H1 (cell line): ENCODE measurements at regions not wholly inside any gene's neighbourhood (a gene's known extent, or its start where the extent isn't known, plus 50 kb on each side); places are given as distances from the start of the nearest gene placed in this dataset.
A peak's percentile ranks its signal among the peaks of the same experiment; 100 is the strongest.

Experiments
- CTCF ChIA-PET: fragments of 300-600 bp; sonication (Branson Sonifier 250); formaldehyde crosslinking; loops from one replicate; lab custom pipeline; 2021; ENCODE audit not compliant: partially characterized antibody; lab: Charles Lee
- POLR2A ChIA-PET: fragments of 300-600 bp; sonication (Branson Sonifier 250); formaldehyde crosslinking; loops from one replicate; lab custom pipeline; 2021; ENCODE audit warnings: inconsistent platforms; ENCODE audit not compliant: partially characterized antibody; lab: Charles Lee
- DNase-seq, 2 experiments: peaks; one replicate each; pipeline versions ENCODE4 v3.0.0 to v3.0.0-alpha.2; 2010 to 2022; ENCODE audit warnings: low spot score in 2 of 2, low read depth in 1 of 2, mixed read lengths in 1 of 2
- FAIRE-seq: peaks from 2 replicates; lab custom pipeline; 2011; peaks lifted over from hg19 to GRCh38; lab: Jason Lieb, UNC
- H2AFZ ChIP-seq: 2 replicates; pipeline ENCODE4 v1.8.1; 2012; ENCODE audit warnings: low read length, inconsistent platforms
- H2AK5ac ChIP-seq: 2 replicates; pipeline ENCODE4 v1.6.1; 2013; ENCODE audit warnings: low read depth, low read length
- H2BK120ac ChIP-seq: replicated peaks from 2 replicates; pipeline ENCODE3; 2013; ENCODE audit warnings: low read depth, low read length, inconsistent platforms
- H2BK12ac ChIP-seq: 2 replicates; pipeline ENCODE4 v1.6.1; 2013; ENCODE audit warnings: low read depth, low read length
- H2BK15ac ChIP-seq: 2 replicates; pipeline ENCODE4 v1.6.1; 2013; ENCODE audit warnings: low read length
- H2BK20ac ChIP-seq: 2 replicates; pipeline ENCODE4 v1.6.1; 2013; ENCODE audit warnings: low read length
- H2BK5ac ChIP-seq: 2 replicates; pipeline ENCODE4 v1.6.1; 2013; ENCODE audit warnings: low read depth, low read length
- H3K14ac ChIP-seq: 2 replicates; pipeline ENCODE4 v1.6.1; 2013; ENCODE audit warnings: inconsistent platforms; ENCODE audit not compliant: insufficient read length
- H3K18ac ChIP-seq: 2 replicates; pipeline ENCODE4 v1.6.1; 2013; ENCODE audit warnings: low read length; ENCODE audit errors: extremely low read depth
- H3K23ac ChIP-seq: 2 replicates; pipeline ENCODE4 v1.6.1; 2013; ENCODE audit warnings: inconsistent platforms; ENCODE audit not compliant: insufficient read length
- H3K23me2 ChIP-seq: 2 replicates; pipeline ENCODE4 v1.6.1; 2013; ENCODE audit warnings: low read depth, low read length
- H3K27ac ChIP-seq: 2 replicates; pipeline ENCODE4 v1.6.1; 2011; ENCODE audit warnings: low read depth, low read length, inconsistent platforms
- H3K27me3 ChIP-seq, 4 experiments: replicated peaks in 1 of 4; 1 replicate in 1 of 4; 2 replicates in 3 of 4; pipeline versions ENCODE4 v1.6.1 to v1.8.1; 2011 to 2013; ENCODE audit warnings: low read length in 3 of 4, mild to moderate bottlenecking in 3 of 4, inconsistent platforms in 2 of 4, mixed read lengths in 2 of 4, moderate library complexity in 1 of 4; ENCODE audit not compliant: control insufficient read depth in 3 of 4, insufficient read depth in 3 of 4; ENCODE audit errors: extremely low read depth in 1 of 4
- H3K36me3 ChIP-seq, 4 experiments: 2 replicates each; pipeline versions ENCODE4 v1.6.1 to v1.8.1; 2011 to 2013; ENCODE audit warnings: mild to moderate bottlenecking in 4 of 4, low read length in 3 of 4, moderate library complexity in 2 of 4, control low read depth in 1 of 4, inconsistent platforms in 1 of 4; ENCODE audit not compliant: insufficient read depth in 4 of 4, control insufficient read depth in 2 of 4
- H3K4ac ChIP-seq: replicated peaks from 2 replicates; pipeline ENCODE3; 2013; ENCODE audit warnings: low read length, low read depth, mixed read lengths, inconsistent platforms; ENCODE audit not compliant: insufficient read length
- H3K4me1 ChIP-seq, 4 experiments: replicated peaks in 1 of 4; 1 replicate in 1 of 4; 2 replicates in 3 of 4; pipeline versions ENCODE4 v1.6.1 to v1.8.1; 2011 to 2013; ENCODE audit warnings: low read length in 3 of 4, inconsistent platforms in 2 of 4, mixed read lengths in 1 of 4; ENCODE audit not compliant: insufficient read depth in 4 of 4, control insufficient read depth in 3 of 4
- H3K4me2 ChIP-seq, 2 experiments: 2 replicates each; pipeline versions ENCODE4 v1.6.1 to v1.8.1; 2011 to 2013; ENCODE audit warnings: low read depth in 2 of 2, low read length in 2 of 2, control low read depth in 1 of 2, inconsistent platforms in 1 of 2, mild to moderate bottlenecking in 1 of 2; ENCODE audit not compliant: insufficient read depth in 1 of 2
- H3K4me3 ChIP-seq, 4 experiments: fragments of 200-600, 300-600 bp in 1 of 4; sonication (generic), shearing (Covaris generic), sonication (Bioruptor Twin) in 1 of 4; 2 replicates each; pipeline versions ENCODE4 v1.5.1 to v1.8.1; 2011 to 2016; ENCODE audit warnings: low read length in 4 of 4, low read depth in 3 of 4, control low read depth in 2 of 4, inconsistent platforms in 2 of 4, mild to moderate bottlenecking in 2 of 4, mixed read lengths in 1 of 4, moderate library complexity in 1 of 4; ENCODE audit not compliant: insufficient read depth in 2 of 4; ENCODE audit errors: extremely low read depth in 1 of 4
- H3K56ac ChIP-seq: replicated peaks from 2 replicates; pipeline ENCODE3; 2013; ENCODE audit warnings: low read depth, mild to moderate bottlenecking, mixed read lengths, low read length, inconsistent platforms; ENCODE audit not compliant: insufficient read length
- H3K79me1 ChIP-seq: 2 replicates; pipeline ENCODE4 v1.6.1; 2013; ENCODE audit warnings: low read depth, low read length, control low read depth
- H3K79me2 ChIP-seq, 2 experiments: 2 replicates each; pipeline versions ENCODE4 v1.6.1 to v1.8.1; 2012 to 2013; ENCODE audit warnings: low read length in 2 of 2, mild to moderate bottlenecking in 2 of 2, inconsistent platforms in 1 of 2; ENCODE audit not compliant: insufficient read depth in 2 of 2, control insufficient read depth in 1 of 2
- H3K9ac ChIP-seq, 4 experiments: replicated peaks in 1 of 4; 1 replicate in 1 of 4; 2 replicates in 3 of 4; pipeline versions ENCODE4 v1.6.1 to v1.8.1; 2011 to 2013; ENCODE audit warnings: low read depth in 3 of 4, low read length in 3 of 4, control low read depth in 2 of 4, mild to moderate bottlenecking in 2 of 4, moderate library complexity in 2 of 4, inconsistent platforms in 1 of 4; ENCODE audit errors: extremely low read depth in 1 of 4
- H3K9me3 ChIP-seq, 2 experiments: 2 replicates each; pipeline versions ENCODE4 v1.6.1 to v1.8.1; 2012 to 2013; ENCODE audit warnings: mild to moderate bottlenecking in 2 of 2, moderate library complexity in 2 of 2, control low read depth in 1 of 2, inconsistent platforms in 1 of 2, low read depth in 1 of 2, low read length in 1 of 2, mixed read lengths in 1 of 2; ENCODE audit not compliant: insufficient read depth in 2 of 2
- H4K20me1 ChIP-seq, 2 experiments: replicated peaks in 1 of 2; 2 replicates each; pipeline versions ENCODE3 to v1.8.1; 2011 to 2013; ENCODE audit warnings: inconsistent platforms in 2 of 2, low read length in 2 of 2, mild to moderate bottlenecking in 1 of 2; ENCODE audit not compliant: insufficient read depth in 2 of 2, control insufficient read depth in 1 of 2
- H4K5ac ChIP-seq: 2 replicates; pipeline ENCODE4 v1.6.1; 2013; ENCODE audit warnings: low read length, low read depth, mixed read lengths, inconsistent platforms; ENCODE audit not compliant: insufficient read length
- H4K8ac ChIP-seq: 2 replicates; pipeline ENCODE4 v1.8.0; 2013; ENCODE audit warnings: mild to moderate bottlenecking, moderate library complexity, low read length, inconsistent platforms; ENCODE audit not compliant: insufficient read depth; ENCODE audit errors: extremely low read depth
- H4K91ac ChIP-seq: replicated peaks from 2 replicates; pipeline ENCODE3; 2013; ENCODE audit warnings: low read length, mixed read lengths, inconsistent platforms; ENCODE audit not compliant: insufficient read length
- GABPA ChIP-seq: IDR thresholded peaks from 2 replicates; pipeline ENCODE4 v1.6.1; 2011; ENCODE audit warnings: mild to moderate bottlenecking, low read length, moderate library complexity, borderline replicate concordance; ENCODE audit not compliant: insufficient read depth
- GTF2F1 ChIP-seq: IDR thresholded peaks from 2 replicates; pipeline ENCODE4 v1.6.1; 2012; ENCODE audit warnings: low read depth, low read length, improper control_type of control experiment, borderline replicate concordance
- HDAC2 ChIP-seq, 2 experiments: fragments of 300-600 bp in 1 of 2; sonication (generic) in 1 of 2; IDR thresholded peaks; 2 replicates each; pipeline ENCODE4 v1.6.1; 2011 to 2012; ENCODE audit warnings: low read depth in 2 of 2, low read length in 2 of 2, mild to moderate bottlenecking in 2 of 2, moderate library complexity in 2 of 2, borderline replicate concordance in 1 of 2, inconsistent platforms in 1 of 2
- HDAC6 ChIP-seq: IDR thresholded peaks from one replicate; pipeline ENCODE4 v1.7.1; 2012; ENCODE audit warnings: low read depth, mild to moderate bottlenecking, inconsistent platforms, low read length, moderate library complexity
- JUN ChIP-seq: IDR thresholded peaks from 2 replicates; pipeline ENCODE4 v1.6.1; 2011; ENCODE audit warnings: low read depth, mild to moderate bottlenecking, improper control_type of control experiment, low read length
- MAFK ChIP-seq: IDR thresholded peaks from 2 replicates; pipeline ENCODE4 v1.6.1; 2012; ENCODE audit warnings: low read depth, mild to moderate bottlenecking, improper control_type of control experiment, low read length
- MAX ChIP-seq: IDR thresholded peaks from 2 replicates; pipeline ENCODE4 v1.6.1; 2012; ENCODE audit warnings: inconsistent platforms
- RBBP5 ChIP-seq: IDR thresholded peaks from 2 replicates; pipeline ENCODE4 v1.7.1; 2012; ENCODE audit warnings: low read depth, mild to moderate bottlenecking, inconsistent platforms, low read length, moderate library complexity, borderline replicate concordance
- SRF ChIP-seq: IDR thresholded peaks from 2 replicates; pipeline ENCODE4 v1.6.1; 2011; ENCODE audit warnings: mild to moderate bottlenecking, low read depth, low read length, moderate library complexity
- ZNF274 ChIP-seq: IDR thresholded peaks from 2 replicates; pipeline ENCODE4 v1.7.0; 2012; ENCODE audit warnings: low read length, borderline replicate concordance; ENCODE audit errors: extremely low read depth
- WGBS, 2 experiments: shearing (Covaris generic) in 1 of 2; methylation state at CpG; one replicate each; pipeline versions ENCODE4 v1.1.6 to v1.1.7; 2013 to 2015; ENCODE audit warnings: low lambda C conversion rate in 2 of 2, mixed read lengths in 2 of 2, inconsistent platforms in 1 of 2, low coverage in 1 of 2, missing lambda C conversion rate in 1 of 2; ENCODE audit not compliant: insufficient replicate concordance in 2 of 2, insufficient coverage in 1 of 2, insufficient read length in 1 of 2; ENCODE audit errors: extremely low coverage in 1 of 2, missing lambda C conversion rate in 1 of 2; 5-methylcytosine and 5-hydroxymethylcytosine counted together

- POLR2A ChIA-PET = no interaction called here
Observed at GRCh38 chr2:83584672-83585071, 874.4 kb downstream of the SUCLG1 start.

More at GRCh38 chr2:83584672-83585071, 874.4 kb downstream of the SUCLG1 start:
- Histone ChIP-seq H2BK15ac (no peak overlapping the region), H2AFZ (0 out of 2 replicates have a peak overlapping the region, but pooled peaks have one; percentile 31), H2BK120ac (no peak overlapping the region), H3K4me3 (peak overlapping the region in 1 of 4 experiments; percentile 10; a peak in 1 of 8 replicates), H2AK5ac (no peak overlapping the region), H3K56ac (no peak overlapping the region), H4K20me1 (no peaks in the 10 kb centered on the region), H2BK20ac (no peak overlapping the region), H3K79me1 (no peaks in the 10 kb centered on the region), H2BK5ac (no peak overlapping the region), H3K9me3 (no peaks in the 10 kb centered on the region), H3K23me2 (no peaks in the 10 kb centered on the region), H3K9ac (no peak overlapping the region), H3K27ac (no peak overlapping the region), H3K79me2 (no peaks in the 10 kb centered on the region), H4K91ac (no peak overlapping the region), H4K5ac (no peak overlapping the region), H3K23ac (no peak overlapping the region), H3K4me1 (peaks cover 0 to 9% (median 1%) of the 10 kb centered on the region in 4 experiments; a peak in 4 of 7 replicates), H3K14ac (no peak overlapping the region), H3K36me3 (no peaks in the 10 kb centered on the region), H3K27me3 (no peaks in the 10 kb centered on the region), H3K4me2 (peak overlapping the region; percentile 25 to 39; a peak in 3 of 4 replicates), H4K8ac (no peak overlapping the region), H2BK12ac (no peak overlapping the region), H3K18ac (no peak overlapping the region), H3K4ac (no peak overlapping the region)
- TF ChIP-seq MAX (no peak), GTF2F1 (no peak), MAFK (no peak), HDAC6 (no peak), GABPA (no peak), RBBP5 (no peak), SRF (no peak), JUN (no peak), ZNF274 (no peak), HDAC2 (IDR thresholded peaks at IDR 0.05; ENCODE audit: borderline replicate concordance in 1 of 2, low read depth in 2 of 2, low read length in 2 of 2) (no peak)
- 12% methylated on average over 3 of the region's 3 CpGs; no CpG with 5 or more reads in 1 of the 2 experiments for WGBS, 2 experiments
- FAIRE-seq (no peak), DNase-seq (peak in 1 of 2 experiments; percentile 17)
- CTCF ChIA-PET = no interaction called here
